Astrocyte of the hippocampus (primary cell): ENCODE measurements at regions not wholly inside any gene's neighbourhood (a gene's known extent, or its start where the extent isn't known, plus 50 kb on each side); places are given as distances from the start of the nearest gene placed in this dataset.

ENCODE experiments used
- DNase-seq: peaks from one replicate; pipeline ENCODE4 v3.0.0; 2011; ENCODE audit warnings: low read depth, low spot score

DNA sequence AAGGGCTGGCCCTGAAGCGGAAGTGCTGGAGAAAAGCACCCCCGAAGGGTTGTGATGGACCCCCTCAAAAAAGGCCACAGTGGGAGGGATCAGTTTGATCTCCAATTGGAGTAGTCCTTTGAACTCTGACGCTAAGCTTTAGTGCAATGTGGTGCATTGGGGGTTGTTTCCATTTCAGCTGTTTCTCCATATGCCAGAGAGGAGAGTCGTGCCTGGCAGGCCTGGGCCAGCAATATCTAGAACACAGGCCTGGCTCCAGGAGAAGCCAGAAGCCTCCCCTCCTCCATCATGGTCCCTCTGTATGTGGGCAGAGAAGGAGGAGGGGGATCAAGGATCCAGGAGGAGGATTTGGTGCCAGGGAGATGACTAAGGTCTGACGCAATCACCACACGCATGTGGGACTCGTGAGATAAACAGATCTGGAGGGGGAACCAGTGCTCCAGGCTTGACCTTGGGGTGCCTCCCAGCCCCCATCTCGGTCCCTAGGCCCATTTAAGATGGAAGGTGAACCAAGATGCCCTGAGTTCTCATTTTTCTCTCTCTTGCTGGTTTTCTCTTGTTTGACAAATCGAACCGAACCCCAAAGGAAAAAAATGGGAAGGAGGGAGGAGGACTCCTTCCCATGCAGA is 517.4 kb upstream of the JARID2 start:
- no peak for DNase-seq

DNA sequence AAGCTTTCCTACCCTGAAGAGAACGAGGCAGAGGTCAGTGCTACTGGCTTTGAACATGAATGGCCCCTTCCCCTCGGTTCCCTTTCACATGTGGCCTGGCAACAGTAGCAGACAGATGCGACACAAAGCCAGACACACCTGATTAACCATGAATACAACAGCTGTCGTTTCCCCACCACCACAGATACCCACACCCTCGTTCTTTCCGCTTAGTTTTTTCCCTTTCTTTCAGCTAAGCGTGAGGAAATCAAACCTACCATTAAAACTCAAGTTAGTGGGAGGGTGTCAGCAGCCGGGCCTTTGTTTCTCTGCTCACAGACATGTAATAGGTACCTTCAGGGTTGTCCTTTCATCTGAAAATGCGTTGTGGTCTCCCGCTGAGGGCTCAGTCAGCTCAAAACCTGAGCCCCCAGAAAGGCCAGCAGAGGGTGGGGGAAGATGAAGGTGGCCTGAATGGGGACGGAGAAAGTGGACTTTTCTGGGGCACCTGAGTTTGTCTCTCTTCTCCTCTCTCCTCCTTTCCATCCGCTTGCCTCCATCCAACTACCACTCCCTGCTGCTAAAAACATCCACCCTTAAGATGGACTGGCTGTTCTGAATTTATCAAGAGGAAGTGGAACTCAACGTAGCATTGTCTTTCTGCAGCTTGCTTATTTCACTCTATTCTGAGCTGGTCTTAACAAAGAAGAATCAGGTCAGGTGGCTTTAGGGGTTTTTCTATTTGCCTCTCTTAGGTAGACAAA is 516.6 kb upstream of the JARID2 start:
- DNase-seq: no peak

DNA sequence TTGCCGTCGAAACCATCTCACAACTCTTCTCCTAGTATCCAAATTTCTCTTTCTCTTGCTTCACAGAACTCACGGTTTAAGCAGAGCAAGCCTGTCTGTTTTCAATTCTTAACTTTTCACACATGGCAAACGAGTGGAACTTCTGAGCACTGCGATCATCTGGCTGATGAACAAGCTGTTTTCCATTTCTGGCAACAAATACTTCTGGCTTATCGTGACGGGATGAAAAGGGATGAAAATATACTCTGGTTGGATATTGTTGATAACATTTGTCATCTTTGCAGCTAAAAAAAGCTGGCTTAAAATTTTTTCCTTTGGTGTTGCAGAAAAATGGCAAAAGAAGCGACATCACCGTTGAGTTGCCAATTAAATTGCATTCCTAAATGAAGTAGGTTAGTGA is 515.2 kb upstream of the JARID2 start:
- DNase-seq: no peak

DNA sequence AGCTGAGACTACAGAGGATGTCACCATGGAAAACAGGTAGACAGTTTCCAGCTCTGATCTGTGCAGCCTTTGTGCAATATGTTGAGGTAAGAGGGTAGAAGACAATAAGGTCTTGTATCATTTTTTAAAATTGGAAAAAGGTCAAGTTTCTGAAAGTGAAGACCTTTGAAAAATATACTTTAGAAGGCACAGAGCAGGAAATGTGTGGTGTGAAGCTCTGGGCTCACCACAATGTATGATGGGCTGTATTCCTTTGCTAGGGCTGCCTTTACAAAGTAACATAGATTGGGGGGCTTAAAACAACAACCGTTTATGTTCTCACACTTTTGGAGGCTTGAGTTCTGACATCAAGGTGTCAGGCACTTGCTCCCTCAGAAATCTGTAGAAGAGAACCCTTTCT is 514.3 kb upstream of the JARID2 start:
- no peak for DNase-seq

DNA sequence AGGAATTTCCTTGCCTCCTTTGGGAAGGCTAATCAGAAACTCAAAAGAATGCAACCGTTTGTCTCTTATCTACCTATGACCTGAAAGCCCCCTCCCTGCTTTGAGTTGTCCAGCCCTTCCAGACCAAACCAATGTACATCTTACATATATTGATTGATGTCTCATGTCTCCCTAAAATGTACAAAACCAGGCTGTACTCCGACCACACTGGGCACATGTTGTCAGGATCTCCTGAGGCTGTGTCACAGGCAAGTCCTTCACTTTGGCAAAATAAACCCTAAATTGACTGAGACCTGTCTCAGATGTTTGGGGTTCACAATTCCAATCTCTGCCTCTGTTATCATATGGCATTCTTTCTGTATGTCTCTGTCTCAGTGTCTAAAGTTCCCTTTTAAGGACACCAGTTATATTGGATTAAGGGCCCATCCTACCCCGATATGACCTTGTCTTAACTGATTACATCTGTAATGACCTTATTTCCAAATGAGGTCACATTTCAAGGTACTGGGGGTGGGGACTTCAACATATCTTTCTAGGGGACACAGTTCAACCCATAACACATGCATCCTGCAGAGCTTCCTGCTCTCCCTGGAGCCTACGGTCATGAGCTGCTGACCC is 513.5 kb upstream of the JARID2 start:
- no peak for DNase-seq

DNA sequence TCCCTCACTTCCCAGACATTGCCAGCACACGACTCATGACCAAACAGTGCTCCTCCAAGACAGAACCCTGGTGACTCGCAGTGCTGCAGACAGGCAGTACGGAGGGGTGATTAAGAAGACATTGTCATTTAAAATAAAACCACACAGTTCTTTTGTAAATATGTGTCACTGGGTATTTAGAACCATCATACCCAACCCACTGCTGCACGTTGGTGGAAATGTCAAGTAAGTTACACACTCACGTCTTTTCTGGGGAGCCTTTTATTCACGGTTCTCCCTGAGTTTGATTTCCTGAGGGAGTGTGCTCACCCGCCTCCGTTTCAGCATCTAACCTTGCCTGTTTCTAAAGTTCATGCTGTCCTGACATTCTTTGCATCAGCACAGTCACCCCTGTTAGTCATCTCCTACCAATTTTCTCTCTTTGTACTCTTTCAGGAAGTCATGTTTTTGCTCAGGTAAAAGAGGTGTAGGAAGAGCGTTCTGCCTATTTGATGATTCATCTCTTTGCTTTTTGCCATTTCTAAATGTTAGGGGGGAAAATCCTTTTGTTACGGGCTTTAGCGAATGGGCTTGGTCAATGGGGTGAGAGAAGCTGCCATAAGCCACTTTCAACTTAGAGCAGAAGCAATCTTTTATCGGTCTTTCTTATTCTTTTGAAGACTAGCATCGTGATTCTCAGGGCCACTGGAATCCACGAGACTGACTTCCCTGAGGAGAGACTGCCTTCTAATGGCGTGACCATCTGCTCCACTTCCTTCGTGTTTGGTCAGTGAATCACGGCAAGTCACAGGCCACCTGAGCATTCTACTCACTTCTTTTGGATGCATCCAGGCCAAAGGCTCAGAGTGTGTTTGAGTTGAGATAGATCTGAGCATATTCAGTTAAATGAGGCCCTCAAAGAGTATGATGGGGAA is 512.8 kb upstream of the JARID2 start:
- DNase-seq: peak; percentile 63

DNA sequence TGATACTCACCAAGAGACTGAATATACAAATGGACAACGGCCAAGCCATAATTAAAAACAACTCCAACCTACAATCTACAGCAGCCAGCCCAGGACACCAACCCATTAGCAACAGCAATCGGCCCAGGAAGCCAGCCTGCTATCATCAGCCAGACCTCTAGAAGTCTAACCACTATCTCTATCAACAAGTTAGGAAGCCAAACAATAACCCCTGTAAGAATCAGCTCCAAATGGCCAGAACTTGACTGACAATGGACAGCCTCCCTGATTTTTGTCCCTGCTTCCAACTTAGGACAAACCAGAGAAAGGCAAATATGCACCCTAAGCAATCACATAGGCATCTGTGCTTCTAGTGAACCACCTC is 511.8 kb upstream of the JARID2 start:
- no peak for DNase-seq

DNA sequence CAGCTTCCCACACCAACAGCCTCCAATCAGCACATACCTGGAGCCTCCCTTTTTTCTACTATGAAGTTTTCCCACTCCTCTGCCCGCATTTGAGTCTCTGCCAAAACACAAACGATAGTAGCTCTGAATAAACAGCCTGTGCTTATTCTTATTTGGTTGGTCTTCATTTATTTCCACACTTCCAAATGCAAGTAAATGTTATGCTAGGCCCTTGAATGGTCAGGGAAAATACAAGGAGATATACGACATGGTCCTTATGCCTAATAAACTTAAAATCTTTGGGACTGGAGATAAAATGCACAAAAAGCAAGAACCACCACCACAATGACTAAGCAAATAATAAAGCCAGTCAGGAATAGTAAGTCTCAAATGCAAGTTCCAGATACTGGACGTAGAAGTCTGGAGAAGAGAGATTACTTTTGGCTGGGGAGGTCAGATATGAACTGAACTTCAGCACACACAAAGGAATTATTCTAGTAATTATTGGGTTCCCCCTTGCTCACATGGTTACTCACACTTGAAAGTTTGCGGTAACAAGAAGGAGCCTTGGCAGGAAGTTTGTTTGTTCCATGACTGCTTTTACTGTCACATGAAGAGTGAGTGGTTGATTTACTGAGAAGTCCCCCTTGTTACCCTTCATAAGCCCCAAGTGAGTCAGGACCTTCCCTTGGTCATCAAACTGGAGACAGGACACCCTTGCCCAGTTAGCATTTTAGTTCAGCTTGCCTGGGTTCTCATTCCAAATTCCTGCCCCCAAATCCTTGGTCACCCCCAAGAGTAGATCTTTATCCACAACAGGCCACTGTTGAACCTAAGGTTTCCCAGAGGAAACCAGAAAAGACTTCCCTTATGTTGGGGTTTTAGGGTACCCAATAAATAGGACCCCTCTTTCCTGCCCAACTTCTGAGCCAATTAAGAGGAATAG is 511.2 kb upstream of the JARID2 start:
- peak; percentile 83 for DNase-seq

DNA sequence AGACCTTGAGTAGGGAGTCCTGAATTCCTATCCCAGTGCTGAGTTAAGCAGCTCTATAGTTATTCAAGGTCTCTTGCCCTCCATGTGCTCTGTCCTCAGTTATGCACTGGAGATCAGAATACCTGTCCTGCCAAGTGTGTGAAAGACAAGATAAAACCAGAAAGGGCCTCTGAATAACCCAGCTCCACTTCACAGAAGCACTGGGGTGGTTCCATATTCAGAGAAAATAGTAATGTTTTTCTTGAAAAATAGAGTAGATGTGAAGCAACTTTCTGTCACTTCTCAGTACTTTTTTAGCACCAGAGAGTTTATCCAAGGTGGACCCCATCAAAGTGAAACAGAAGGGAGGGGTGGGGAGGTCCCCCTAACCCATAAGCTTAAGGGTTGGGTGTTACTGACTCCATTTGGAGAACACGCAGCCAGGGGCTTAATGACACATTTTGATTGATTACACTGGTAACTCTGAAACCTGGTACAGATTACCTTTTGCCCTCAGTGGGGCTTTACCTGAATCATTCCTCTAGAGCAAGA is 509.8 kb upstream of the JARID2 start:
- DNase-seq: no peak

DNA sequence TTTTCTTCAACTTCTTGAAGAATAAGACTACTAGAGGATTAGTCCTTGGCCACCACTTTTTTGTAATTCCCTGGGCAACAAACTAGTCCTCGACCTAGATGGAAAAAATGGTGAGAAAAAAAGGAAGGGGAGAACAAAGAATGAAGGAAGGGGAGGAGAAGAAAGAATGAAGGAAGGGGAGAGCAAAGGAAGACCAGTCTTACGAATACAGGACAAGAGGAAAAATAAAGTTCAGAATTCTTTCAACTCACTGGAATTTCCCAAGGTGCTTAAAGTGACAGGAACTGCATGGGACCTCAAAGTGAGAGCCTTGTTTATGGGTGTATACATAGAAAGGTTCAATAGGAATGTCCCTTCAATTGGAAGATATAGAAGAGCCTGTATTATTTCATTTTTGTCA is 509.3 kb upstream of the JARID2 start:
- no peak for DNase-seq

DNA sequence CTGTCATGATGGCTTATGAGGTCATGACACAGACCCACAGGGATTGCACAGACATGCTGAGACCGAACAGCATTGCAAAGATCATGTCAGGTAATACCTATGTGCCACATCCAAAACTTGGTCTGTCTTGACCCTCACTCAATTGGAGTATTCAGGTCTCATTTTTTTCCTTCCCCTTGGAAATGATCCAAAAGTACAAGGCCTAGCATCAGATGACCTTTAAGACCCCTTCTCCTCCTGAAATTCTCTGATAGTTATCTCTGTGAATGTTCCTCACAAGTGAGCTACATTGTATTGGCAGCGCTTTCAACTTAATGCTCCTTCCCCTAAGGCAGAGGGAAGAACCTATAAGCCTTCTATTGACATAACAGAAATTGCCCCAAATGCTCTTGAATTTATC is 507.4 kb upstream of the JARID2 start:
- no peak for DNase-seq

DNA sequence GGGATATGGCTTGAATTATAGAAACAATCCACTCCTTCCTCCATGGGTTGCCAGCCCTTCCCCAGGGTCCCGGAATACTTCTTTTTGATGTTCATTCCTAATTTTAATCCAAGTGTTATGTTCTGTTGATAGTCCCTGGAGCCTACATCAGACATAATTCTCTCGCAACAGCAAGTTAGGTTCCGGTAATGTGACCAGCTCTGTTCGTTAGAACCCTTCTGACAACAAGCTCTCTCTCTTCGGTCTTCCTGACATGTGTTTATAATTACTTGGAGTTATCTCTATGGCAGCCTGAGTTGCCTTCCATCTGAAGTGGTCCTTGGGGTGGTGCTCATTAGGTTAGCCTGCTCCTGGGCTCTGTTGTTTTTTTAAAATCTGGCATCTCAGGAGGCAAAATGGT is 506.9 kb upstream of the JARID2 start:
- DNase-seq: no peak

DNA sequence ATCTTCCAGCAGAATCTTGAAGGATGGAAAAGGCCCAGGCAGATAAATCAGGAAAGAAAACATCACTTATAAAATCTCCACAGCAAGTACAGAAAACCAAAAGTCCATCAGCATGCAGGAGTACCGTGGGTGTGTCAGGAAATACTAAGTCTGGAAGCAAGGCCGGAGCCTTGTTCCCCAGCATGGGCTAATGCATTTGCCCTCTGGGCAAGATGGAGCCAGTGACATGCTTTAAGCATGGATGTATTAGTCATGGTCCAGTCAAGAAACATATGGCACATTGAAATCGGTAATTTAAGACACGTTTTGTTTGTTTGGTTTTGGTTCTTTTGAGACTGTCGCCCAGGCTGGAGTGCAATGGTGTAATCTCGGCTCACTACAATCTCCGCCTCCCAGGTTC is 506.0 kb upstream of the JARID2 start:
- no peak for DNase-seq

DNA sequence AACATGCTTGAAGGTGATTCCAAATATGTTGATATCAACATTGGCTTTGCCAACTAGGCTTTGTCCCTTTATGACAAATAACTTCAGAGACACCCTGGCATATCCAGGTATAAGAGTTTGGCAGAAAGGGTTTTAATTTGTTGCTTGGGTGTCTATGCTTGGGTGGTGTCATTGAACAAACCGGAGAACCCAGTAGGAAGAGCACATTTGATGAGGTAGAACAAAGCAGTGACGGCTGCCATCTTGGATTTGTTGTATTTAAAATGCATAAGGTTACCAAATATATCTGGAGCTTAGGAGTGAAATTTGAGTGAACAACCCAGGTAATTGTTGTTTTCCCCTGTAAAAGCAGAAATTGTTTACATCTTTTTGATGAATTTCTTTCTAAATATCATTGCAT is 503.7 kb upstream of the JARID2 start:
- no peak for DNase-seq

DNA sequence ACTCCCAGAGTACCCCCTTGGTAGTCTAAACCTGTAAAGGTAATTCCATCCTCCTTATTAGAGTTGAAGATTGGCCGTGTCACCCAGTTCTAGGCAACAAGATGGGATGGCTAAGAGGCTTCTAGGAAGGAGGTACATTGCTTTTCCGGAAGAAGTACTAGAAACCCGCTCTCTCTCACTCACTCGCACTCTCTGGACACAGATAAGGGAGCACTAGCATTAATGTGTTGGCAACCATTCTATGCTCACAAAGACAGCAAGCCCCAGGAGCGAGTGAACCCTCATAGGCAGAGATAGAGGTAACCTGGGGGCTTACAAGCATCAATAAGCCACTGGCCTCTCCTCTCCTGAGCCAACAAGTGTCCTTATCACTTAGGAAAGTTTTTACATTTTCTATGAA is 503.2 kb upstream of the JARID2 start:
- no peak for DNase-seq

DNA sequence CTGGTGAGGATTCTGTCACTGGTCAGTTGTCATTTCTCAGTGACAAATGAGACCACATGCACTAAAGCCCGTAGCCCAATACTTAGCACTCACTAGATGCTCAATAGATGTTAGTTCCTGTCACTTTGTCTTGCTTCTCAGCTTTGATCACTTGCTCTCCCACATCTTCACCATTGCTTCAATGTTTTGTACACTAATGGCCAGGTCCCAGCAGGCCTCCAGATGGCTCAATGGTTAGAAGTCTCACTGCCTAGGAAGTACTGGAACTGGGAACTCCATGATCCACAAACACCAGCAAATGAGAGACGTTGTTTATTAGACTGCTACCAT is 502.8 kb upstream of the JARID2 start:
- DNase-seq: no peak

DNA sequence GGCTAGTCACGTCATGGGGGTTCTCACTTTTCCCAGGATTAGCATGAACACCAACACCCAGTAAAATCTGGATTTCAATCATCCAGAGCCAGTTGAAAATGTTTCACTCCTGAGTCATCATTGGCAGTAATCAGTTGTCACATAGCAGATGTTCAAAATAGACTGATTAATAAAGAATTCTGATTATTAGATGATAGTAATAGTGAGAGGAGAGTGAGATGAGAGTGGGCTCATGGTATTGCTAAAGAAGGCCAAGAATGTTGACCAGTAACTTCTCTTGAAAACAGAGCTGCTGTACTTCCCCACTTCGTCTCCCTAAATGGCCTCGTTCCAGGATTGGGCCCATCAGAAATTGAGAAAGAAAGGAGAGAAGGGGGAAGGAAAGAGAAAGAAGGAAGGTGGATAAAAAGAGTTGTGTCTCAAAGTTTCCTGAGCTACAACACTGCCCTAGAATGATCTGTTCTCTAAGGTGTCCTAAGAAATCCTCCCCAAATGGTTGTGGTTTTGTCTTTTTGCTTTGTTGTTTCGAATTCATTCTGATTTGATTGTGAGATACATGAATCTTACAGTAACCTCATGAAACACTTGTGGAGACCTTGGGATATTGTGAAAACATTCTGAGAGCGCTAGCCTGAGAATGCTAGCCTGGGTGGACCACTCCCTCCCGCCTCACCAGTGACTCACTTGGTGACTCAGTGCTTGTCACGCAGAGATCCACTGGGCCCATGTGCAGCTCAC is 502.2 kb upstream of the JARID2 start:
- peak; percentile 97 for DNase-seq

DNA sequence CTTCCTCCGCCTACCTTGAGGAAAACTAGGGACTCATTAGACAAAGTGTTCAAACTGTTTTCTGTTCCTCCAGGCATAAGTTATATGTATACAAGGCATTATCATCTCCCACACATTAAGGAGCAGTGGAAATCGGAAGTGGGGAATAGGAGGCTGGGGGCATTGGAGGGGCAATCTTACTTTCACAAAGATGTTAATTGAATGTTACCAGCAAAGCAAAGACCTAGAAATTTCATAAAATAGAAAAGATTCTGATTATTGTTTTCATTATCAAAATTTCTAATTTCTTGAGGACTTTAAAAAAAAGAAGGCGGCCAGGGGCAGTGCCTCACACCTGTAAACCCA is 501.7 kb upstream of the JARID2 start:
- no peak for DNase-seq

DNA sequence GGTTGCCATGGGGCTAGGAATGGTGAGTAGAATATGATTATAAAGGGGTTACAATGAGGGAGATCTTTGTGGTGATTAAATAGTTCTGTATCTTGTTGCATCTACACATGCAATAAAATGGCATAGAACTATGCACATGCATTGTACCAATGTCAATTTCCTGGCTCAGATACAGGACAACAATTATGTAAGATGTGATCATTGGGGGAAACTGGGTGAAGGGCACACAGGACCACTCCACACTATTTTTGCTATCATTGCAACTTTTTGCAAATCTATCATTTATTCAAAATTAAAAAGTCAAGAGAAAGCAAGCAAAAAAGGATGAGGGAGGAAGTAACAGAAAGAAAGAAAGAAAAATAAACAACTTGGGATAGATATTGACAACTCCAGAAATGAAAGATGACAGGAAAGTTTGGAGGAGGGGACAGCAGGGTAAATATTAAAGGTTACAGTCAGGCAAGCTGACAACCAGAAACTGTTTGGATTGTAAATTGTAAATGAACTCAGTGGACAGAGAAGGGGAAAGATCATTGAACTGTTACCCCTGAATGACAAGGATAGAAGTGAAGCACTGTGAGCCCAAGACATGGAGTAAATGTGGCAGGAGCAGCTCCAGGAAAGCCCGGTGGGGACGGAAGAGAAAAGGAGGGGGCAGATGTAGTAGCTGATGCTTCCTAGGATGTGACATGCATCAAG is 499.6 kb upstream of the JARID2 start:
- no peak for DNase-seq
